ENCODE measurements at regions not wholly inside any gene's neighbourhood (a gene's known extent, or its start where the extent isn't known, plus 50 kb on each side); places are given as distances from the start of the nearest gene placed in this dataset.

GRCh38 chr14:28695109-28695508 is 71.5 kb upstream of the FOXG1 start:
- no peak for DNase-seq (ENCODE audit: low spot score)

- DNase-seq (ENCODE audit: low spot score), result no peak
Measured at GRCh38 chr14:28701733-28702132, 64.9 kb upstream of the FOXG1 start.

GRCh38 chr14:28703482-28703881 is 63.1 kb upstream of the FOXG1 start:
- no peak for DNase-seq (ENCODE audit: low spot score)

- no peak for DNase-seq (ENCODE audit: low spot score)
Measured at GRCh38 chr14:28704153-28704552, 62.4 kb upstream of the FOXG1 start.

- DNase-seq (ENCODE audit: low spot score), result no peak
Measured at GRCh38 chr14:28707814-28708213, 58.8 kb upstream of the FOXG1 start.

- no peak for DNase-seq (ENCODE audit: low spot score)
Measured at GRCh38 chr14:28709571-28710305, 56.8 kb upstream of the FOXG1 start.

Data from SW480 (cell line).